BJ (cell line): ENCODE measurements at regions not wholly inside any gene's neighbourhood (a gene's known extent, or its start where the extent isn't known, plus 50 kb on each side); places are given as distances from the start of the nearest gene placed in this dataset.

Source experiments
- CTCF ChIA-PET: fragments of 350-600 bp; formaldehyde crosslinking; extraction: SDS; loops from one replicate; lab custom pipeline; 2021; ENCODE audit warnings: antibody characterized with exemption, inconsistent platforms; lab: Yijun Ruan, JAX
- POLR2A ChIA-PET: fragments of 300-600 bp; sonication (Branson Sonifier 250); formaldehyde crosslinking; extraction: SDS; loops from one replicate; lab custom pipeline; 2021; ENCODE audit warnings: antibody characterized with exemption; lab: Charles Lee
- DNase-seq: peaks from one replicate; pipeline ENCODE4 v3.0.0-alpha.2; 2011; ENCODE audit warnings: low read depth
- H3K27me3 ChIP-seq: 2 replicates; pipeline ENCODE4 v1.6.0; 2011; ENCODE audit warnings: low read length; ENCODE audit not compliant: control insufficient read depth, insufficient read depth
- H3K36me3 ChIP-seq: 2 replicates; pipeline ENCODE4 v1.5.1; 2011; ENCODE audit warnings: low read length; ENCODE audit not compliant: control insufficient read depth, insufficient read depth
- H3K4me3 ChIP-seq: 2 replicates; pipeline ENCODE4 v1.5.1; 2011; ENCODE audit warnings: low read depth, mild to moderate bottlenecking, control low read depth, low read length
- CTCF ChIP-seq: IDR thresholded peaks from 2 replicates; pipeline ENCODE4 v1.5.1; 2011; ENCODE audit warnings: low read depth, mild to moderate bottlenecking, control low read depth, inconsistent platforms, low read length, moderate library complexity; ENCODE audit not compliant: insufficient read depth

DNA sequence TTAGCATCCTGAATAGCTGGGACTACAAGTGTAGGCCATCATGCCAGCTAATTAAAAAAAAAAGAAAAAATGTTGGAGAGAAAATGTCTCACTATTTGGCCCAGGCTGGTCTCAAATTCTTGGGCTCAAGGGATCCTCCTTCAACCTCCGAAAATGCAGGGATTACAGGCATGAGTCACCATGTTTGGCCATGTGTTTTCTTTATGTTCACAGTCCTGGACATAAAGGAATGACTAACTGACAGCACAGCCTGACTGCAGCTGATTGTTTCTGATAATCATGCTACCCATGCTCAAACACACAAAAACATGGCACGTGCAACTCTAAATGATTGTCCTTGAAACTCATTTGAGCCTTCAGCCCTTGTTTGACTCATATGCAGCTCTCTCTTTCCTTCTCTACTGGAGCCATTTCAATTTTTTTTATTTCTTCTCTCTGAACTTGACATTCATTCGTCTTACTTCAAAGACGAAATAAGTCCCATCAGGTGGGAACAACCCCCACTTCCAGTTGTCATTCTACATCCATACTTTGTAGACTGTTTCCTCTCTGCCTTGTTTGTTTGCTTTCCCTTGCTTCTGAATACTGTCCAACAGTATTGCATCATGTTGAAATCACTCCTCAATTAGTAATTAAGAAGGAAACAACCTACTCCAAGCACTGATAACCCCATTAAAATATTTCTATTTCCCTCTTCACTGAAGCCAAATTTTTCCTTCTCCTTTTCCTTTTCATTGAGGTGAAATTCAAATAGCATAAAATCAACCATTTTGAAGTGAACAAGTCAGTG is 413.0 kb downstream of the BMP2 start:
- H3K27me3 ChIP-seq: no peaks in the 10 kb centered on the region
- no peak overlapping the region for H3K4me3 ChIP-seq
- POLR2A ChIA-PET: no interaction called here
- TF ChIP-seq CTCF: no peak
- no peaks in the 10 kb centered on the region for H3K36me3 ChIP-seq
- CTCF ChIA-PET: no interaction called here
- no peak for DNase-seq

- H3K27me3 ChIP-seq: no peaks in the 10 kb centered on the region
- no peak for DNase-seq
- no peak overlapping the region for H3K4me3 ChIP-seq
- POLR2A ChIA-PET: no interaction called here
- no peaks in the 10 kb centered on the region for H3K36me3 ChIP-seq
- CTCF ChIA-PET: no interaction called here
- no peak for TF ChIP-seq CTCF
These were observed 421.7 kb downstream of the BMP2 start for GRCh38 chr20:7189231-7189630.

DNA sequence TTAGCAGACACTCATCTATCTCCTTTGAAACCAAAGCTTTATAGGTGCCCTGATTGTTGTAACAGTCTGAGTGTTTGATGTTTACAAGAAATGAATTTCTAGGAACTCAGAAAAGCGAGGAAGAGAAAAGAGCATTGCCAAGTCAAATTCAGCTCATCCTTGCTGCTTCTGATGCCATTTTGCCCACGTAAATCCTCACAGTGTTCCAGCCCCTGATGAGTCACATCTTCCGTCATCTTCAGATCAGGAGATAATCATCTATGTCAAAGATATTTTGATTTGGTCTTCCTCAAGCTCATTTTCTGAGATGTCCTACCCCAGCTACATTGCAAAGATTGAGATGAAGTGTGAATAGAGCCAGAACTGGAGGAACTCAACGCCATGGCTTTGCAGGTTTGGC is 426.2 kb downstream of the BMP2 start:
- CTCF ChIA-PET: no interaction called here
- no peak for TF ChIP-seq CTCF
- no peak for DNase-seq
- H3K4me3 ChIP-seq: no peak overlapping the region
- POLR2A ChIA-PET: no interaction called here
- H3K27me3 ChIP-seq: no peaks in the 10 kb centered on the region
- H3K36me3 ChIP-seq: no peaks in the 10 kb centered on the region

DNA sequence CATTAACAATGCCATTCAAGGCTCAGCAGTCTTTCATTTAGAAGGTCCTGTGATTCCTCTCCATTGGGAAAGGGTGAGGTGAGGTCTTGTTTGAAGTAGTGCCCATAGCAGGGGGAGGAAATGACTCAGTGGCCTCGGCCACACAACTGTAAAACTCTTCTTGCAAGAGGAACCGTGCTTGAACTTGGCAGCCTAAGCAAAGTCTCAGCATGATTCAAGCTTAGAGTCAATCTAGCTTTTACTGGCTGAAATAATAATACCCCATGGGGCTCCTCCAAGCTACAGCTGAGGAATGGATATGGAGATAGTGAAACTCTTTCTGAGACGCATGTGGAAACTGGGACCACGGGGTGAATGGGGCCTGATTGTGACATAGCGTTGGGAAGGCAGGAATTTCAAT is 428.2 kb downstream of the BMP2 start:
- TF ChIP-seq CTCF: no peak
- H3K4me3 ChIP-seq: no peak overlapping the region
- no peaks in the 10 kb centered on the region for H3K27me3 ChIP-seq
- DNase-seq: no peak
- CTCF ChIA-PET: interaction anchor here (0.6 kb wide), 1 partner anchor 1725 kb away, joined by 3 read pairs; no protein-coding TSS in a partner anchor
- H3K36me3 ChIP-seq: no peaks in the 10 kb centered on the region
- POLR2A ChIA-PET: no interaction called here

GRCh38 chr20:7196481-7196880 is 429.0 kb downstream of the BMP2 start:
- Histone ChIP-seq H3K4me3 (no peak overlapping the region), H3K36me3 (no peaks in the 10 kb centered on the region), H3K27me3 (no peaks in the 10 kb centered on the region)
- no peak for TF ChIP-seq CTCF
- DNase-seq: no peak
- ChIA-PET POLR2A (no interaction called here), CTCF (no interaction called here)
